ENCODE measurements at regions not wholly inside any gene's neighbourhood (a gene's known extent, or its start where the extent isn't known, plus 50 kb on each side); places are given as distances from the start of the nearest gene placed in this dataset.

- DNase-seq (ENCODE audit: low read depth): no peak
- no peak overlapping the region for H3K4me3 ChIP-seq (ENCODE audit: low read depth, low read length)
- no peak for TF ChIP-seq CTCF (IDR thresholded peaks at IDR 0.05; ENCODE audit: insufficient read depth, low read depth, low read length)
Observed at GRCh38 chr18:41216341-41217003, 738.6 kb upstream of the PIK3C3 start.

- TF ChIP-seq CTCF (IDR thresholded peaks at IDR 0.05; ENCODE audit: insufficient read depth, low read depth, low read length): no peak
- H3K4me3 ChIP-seq (ENCODE audit: low read depth, low read length): no peak overlapping the region
- no peak for DNase-seq (ENCODE audit: low read depth)
Observed at GRCh38 chr18:41207706-41208105, 747.3 kb upstream of the PIK3C3 start.

- H3K4me3 ChIP-seq (ENCODE audit: low read depth, low read length): no peak overlapping the region
- no peak for TF ChIP-seq CTCF (IDR thresholded peaks at IDR 0.05; ENCODE audit: insufficient read depth, low read depth, low read length)
- DNase-seq (ENCODE audit: low read depth): no peak
Observed at GRCh38 chr18:41206341-41206830, 748.6 kb upstream of the PIK3C3 start.

- no peak overlapping the region for H3K4me3 ChIP-seq (ENCODE audit: low read depth, low read length)
- DNase-seq (ENCODE audit: low read depth): no peak
- no peak for TF ChIP-seq CTCF (IDR thresholded peaks at IDR 0.05; ENCODE audit: insufficient read depth, low read depth, low read length)
Observed at GRCh38 chr18:41199212-41199611, 755.8 kb upstream of the PIK3C3 start.

- no peak for DNase-seq (ENCODE audit: low read depth)
- TF ChIP-seq CTCF (IDR thresholded peaks at IDR 0.05; ENCODE audit: insufficient read depth, low read depth, low read length): no peak
- no peak overlapping the region for H3K4me3 ChIP-seq (ENCODE audit: low read depth, low read length)
Observed at GRCh38 chr18:41197967-41198366, 757.1 kb upstream of the PIK3C3 start.

- no peak for DNase-seq (ENCODE audit: low read depth)
- no peak overlapping the region for H3K4me3 ChIP-seq (ENCODE audit: low read depth, low read length)
- TF ChIP-seq CTCF (IDR thresholded peaks at IDR 0.05; ENCODE audit: insufficient read depth, low read depth, low read length): no peak
Observed at GRCh38 chr18:41170346-41170745, 784.7 kb upstream of the PIK3C3 start.

GRCh38 chr18:41165625-41166024, 789.4 kb upstream of the PIK3C3 start:
- H3K4me3 ChIP-seq (ENCODE audit: low read depth, low read length): no peak overlapping the region
- DNase-seq (ENCODE audit: low read depth): no peak
- TF ChIP-seq CTCF (IDR thresholded peaks at IDR 0.05; ENCODE audit: insufficient read depth, low read depth, low read length): no peak

Data from fibroblast of villous mesenchyme (primary cell).